Prostate gland (tissue), 2 donors: ENCODE measurements at regions not wholly inside any gene's neighbourhood (a gene's known extent, or its start where the extent isn't known, plus 50 kb on each side); places are given as distances from the start of the nearest gene placed in this dataset.

Source experiments
- DNase-seq: peaks from one replicate; pipeline ENCODE4 v3.0.0-alpha.2; 2019; ENCODE audit warnings: low spot score
- H3K27ac ChIP-seq, 2 donors: fragments of 200-600 bp; sonication (generic); 2 replicates each; pipeline ENCODE4 v1.5.1; 2017 to 2019
- H3K27me3 ChIP-seq: fragments of 200-600 bp; sonication (generic); replicated peaks from 2 replicates; pipeline ENCODE4 v1.5.1; 2019; ENCODE audit not compliant: insufficient read depth
- H3K36me3 ChIP-seq, 2 donors: fragments of 200-600 bp; sonication (generic); 1 replicate in 1 of 2; 2 replicates in 1 of 2; pipeline versions ENCODE4 v1.5.1 to v1.8.1; 2017 to 2019
- H3K4me1 ChIP-seq: fragments of 200-600 bp; sonication (generic); replicated peaks from 2 replicates; pipeline ENCODE4 v1.5.1; 2019
- H3K4me3 ChIP-seq, 2 donors: fragments of 200-600 bp; sonication (generic); 2 replicates each; pipeline ENCODE4 v1.5.1; 2017 to 2019
- H3K9me3 ChIP-seq: fragments of 200-600 bp; sonication (generic); 2 replicates; pipeline ENCODE4 v1.5.1; 2017
- POLR2A ChIP-seq: fragments of 450-650 bp; IDR thresholded peaks from one replicate; pipeline ENCODE4 v1.6.1; 2016; ENCODE audit warnings: antibody characterized with exemption, mild to moderate bottlenecking
- POLR2AphosphoS5 ChIP-seq: sonication (generic); formaldehyde crosslinking; IDR thresholded peaks from one replicate; pipeline ENCODE4 v1.6.1; 2017; ENCODE audit warnings: antibody characterized with exemption
- WGBS: methylation state at CpG from one replicate; pipeline ENCODE4 v1.1.5; 2018; 5-methylcytosine and 5-hydroxymethylcytosine counted together
- intact Hi-C: fragments of 100-400 bp; cut with DNase I; formaldehyde crosslinking; loops from one replicate; pipeline ENCODE4 v1.14.2; 2022
- TF ChIP-seq, protein P1 (sequence below), 4 experiments: fragments of 200-600 bp in 2 of 4; fragments of 450-650 bp in 2 of 4; sonication (generic) in 2 of 4; IDR thresholded peaks; 1 replicate in 3 of 4; 2 replicates in 1 of 4; pipeline ENCODE4 v1.5.1; 2016 to 2019; ENCODE audit warnings: antibody characterized with exemption in 4 of 4, mild to moderate bottlenecking in 2 of 4, moderate library complexity in 2 of 4

DNA sequence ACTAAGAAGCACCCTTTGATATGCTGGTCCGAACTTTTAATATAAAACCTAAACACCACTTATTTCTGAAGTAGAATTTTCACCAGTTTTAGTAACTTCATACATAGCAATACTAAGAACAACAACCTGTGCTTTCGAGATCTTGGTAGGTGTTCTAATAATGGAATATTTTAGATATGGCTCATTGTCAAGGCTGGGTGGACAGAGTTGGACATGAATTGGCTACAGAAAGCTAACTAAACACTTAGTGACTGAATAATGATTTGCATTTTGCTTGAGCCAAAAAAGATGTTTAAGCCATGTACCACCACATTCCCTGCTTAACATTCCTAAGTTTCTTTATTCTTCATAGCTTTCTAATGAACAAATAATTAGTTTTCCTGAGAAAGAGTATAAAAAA, 344.3 kb upstream of the SGCG start:
- no peaks in the 10 kb centered on the region for H3K27me3 ChIP-seq
- H3K36me3 ChIP-seq: no peaks in the 10 kb centered on the region
- WGBS: 96% methylated on average over 2 of the region's 2 CpGs
- intact Hi-C loops: no loop called here
- DNase-seq: no peak
- no peak overlapping the region for H3K4me3 ChIP-seq
- H3K9me3 ChIP-seq: no peaks in the 10 kb centered on the region
- no peak overlapping the region for H3K27ac ChIP-seq
- no peaks in the 10 kb centered on the region for H3K4me1 ChIP-seq
- TF ChIP-seq POLR2AphosphoS5: no peak
- TF ChIP-seq, protein P1, sequence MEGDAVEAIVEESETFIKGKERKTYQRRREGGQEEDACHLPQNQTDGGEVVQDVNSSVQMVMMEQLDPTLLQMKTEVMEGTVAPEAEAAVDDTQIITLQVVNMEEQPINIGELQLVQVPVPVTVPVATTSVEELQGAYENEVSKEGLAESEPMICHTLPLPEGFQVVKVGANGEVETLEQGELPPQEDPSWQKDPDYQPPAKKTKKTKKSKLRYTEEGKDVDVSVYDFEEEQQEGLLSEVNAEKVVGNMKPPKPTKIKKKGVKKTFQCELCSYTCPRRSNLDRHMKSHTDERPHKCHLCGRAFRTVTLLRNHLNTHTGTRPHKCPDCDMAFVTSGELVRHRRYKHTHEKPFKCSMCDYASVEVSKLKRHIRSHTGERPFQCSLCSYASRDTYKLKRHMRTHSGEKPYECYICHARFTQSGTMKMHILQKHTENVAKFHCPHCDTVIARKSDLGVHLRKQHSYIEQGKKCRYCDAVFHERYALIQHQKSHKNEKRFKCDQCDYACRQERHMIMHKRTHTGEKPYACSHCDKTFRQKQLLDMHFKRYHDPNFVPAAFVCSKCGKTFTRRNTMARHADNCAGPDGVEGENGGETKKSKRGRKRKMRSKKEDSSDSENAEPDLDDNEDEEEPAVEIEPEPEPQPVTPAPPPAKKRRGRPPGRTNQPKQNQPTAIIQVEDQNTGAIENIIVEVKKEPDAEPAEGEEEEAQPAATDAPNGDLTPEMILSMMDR (IDR thresholded peaks at IDR 0.05): no peak
- no peak for TF ChIP-seq POLR2A

DNA sequence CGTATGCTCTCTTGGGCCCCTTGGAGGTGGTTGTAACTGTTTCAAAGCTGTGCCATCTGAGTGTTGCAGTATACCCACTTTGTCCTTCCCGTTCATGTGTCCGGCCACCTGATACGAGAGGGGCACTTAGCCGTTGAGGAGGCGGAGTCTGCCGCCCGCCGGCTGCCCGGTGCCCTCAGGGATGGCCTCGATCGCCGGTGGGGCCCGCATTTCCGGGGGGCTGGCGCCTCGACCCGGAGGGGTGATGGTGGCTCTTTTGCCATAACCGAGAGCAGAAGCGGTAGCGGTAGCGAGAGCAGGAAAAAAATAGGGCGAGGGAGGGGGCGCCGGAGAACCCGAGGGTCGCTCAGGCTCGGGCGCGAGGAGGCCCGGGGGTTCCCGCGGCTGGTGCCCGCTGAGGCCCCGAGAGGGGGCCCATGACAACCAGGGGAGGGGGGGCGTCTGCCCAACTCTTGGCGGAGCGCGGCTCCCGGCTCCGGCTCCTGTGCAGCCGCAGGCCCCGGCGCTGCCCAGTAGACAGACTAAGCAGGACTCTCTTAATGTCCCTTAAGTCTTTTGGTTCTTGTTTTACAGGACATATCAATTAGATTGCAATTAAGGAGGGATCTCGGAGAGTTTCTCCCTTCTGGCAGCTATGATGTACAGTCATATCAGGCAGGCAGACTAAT, 342.7 kb upstream of the SGCG start:
- Histone ChIP-seq H3K36me3 (no peaks in the 10 kb centered on the region), H3K27me3 (no peaks in the 10 kb centered on the region), H3K9me3 (no peaks in the 10 kb centered on the region), H3K4me1 (no peaks in the 10 kb centered on the region), H3K27ac (no peak overlapping the region), H3K4me3 (peak overlapping the region; percentile 8)
- TF ChIP-seq, protein P1 (IDR thresholded peaks at IDR 0.05): no peak
- no peak for TF ChIP-seq POLR2AphosphoS5
- TF ChIP-seq POLR2A: no peak
- intact Hi-C loops: no loop called here
- WGBS: 6% methylated on average over 45 of the region's 45 CpGs
- DNase-seq: no peak

DNA sequence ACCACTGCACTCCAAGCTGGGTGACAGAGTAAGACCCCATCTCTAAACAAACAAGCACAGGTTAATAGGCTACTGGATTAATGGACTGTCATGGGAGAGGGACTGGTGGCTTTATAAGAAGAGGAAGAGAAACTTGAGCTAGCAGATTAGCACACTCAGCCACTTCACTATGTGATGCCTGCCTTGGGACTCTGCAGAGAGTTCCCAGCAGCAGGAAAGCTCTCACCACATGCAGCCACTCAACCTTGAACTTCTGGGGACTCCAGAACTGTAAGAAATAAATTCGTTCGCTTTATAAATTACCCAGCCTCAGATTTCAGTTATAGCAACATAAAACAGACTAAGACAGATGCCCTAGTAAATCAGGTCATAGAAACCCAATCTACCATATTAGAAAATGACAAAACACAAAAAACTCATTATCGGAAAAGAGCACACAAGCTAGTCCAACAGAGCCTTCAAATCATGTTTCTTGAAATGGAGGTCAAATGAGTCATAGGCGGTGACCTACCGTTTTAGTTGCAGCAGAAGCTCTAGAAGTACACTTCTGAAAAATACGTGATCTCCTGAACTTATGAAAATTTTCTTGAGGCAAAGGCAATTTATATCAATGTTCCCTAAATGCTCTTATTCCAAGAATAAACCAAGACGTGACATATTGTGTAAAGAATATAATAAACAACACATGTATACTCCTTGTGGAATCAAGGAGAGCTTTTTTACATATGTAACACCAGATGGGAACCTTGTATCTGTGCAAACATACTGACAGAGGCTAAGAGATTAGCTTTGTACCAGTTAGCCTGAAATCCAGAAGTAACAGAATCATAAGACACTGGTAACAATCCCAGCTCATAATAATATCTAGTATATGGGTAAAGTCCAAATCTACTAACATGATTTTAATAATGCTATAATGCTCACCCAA, 340.9 kb upstream of the SGCG start:
- Histone ChIP-seq H3K36me3 (no peaks in the 10 kb centered on the region), H3K27me3 (no peaks in the 10 kb centered on the region), H3K4me3 (no peak overlapping the region), H3K4me1 (no peaks in the 10 kb centered on the region), H3K9me3 (no peaks in the 10 kb centered on the region), H3K27ac (no peak overlapping the region)
- WGBS: 92% methylated on average over 7 of the region's 7 CpGs
- no peak for DNase-seq
- intact Hi-C loops: no loop called here
- TF ChIP-seq POLR2AphosphoS5 (no peak), POLR2A (no peak)
- TF ChIP-seq, protein P1 (IDR thresholded peaks at IDR 0.05): no peak

DNA sequence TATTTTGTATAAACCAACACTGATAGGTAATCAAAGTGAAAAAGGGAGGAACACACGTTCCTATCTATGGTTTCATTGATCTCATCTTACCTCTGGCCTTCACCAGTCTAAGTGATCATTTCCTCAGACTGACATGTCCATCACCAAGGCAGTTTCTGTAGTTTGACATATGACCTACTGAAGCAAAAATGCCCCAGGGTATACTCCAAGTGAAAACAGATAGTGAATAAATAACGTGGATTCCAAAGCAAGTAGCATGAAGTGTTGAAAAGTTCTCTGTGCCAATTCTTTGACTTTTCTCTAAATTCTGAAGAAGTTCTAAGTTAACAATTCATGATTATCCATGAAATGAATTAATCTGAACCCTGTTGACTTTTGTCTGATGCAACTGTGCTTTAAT, 334.2 kb upstream of the SGCG start:
- WGBS: 55% methylated on average over 2 of the region's 2 CpGs
- intact Hi-C loops: no loop called here
- H3K36me3 ChIP-seq: no peaks in the 10 kb centered on the region
- no peaks in the 10 kb centered on the region for H3K27me3 ChIP-seq
- TF ChIP-seq, protein P1 (IDR thresholded peaks at IDR 0.05): no peak
- TF ChIP-seq POLR2A: no peak
- TF ChIP-seq POLR2AphosphoS5: no peak
- H3K9me3 ChIP-seq: no peaks in the 10 kb centered on the region
- H3K27ac ChIP-seq: no peak overlapping the region
- DNase-seq: no peak
- no peaks in the 10 kb centered on the region for H3K4me1 ChIP-seq
- H3K4me3 ChIP-seq: no peak overlapping the region
